Endodermal cell (in vitro differentiated cells): ENCODE measurements at regions not wholly inside any gene's neighbourhood (a gene's known extent, or its start where the extent isn't known, plus 50 kb on each side); places are given as distances from the start of the nearest gene placed in this dataset.
A peak's percentile ranks its signal among the peaks of the same experiment; 100 is the strongest.

Experiments
- DNase-seq: peaks from one replicate; pipeline ENCODE4 v3.0.0-alpha.2; 2017
- H3K27ac ChIP-seq: 2 replicates; pipeline ENCODE4 v1.5.1; 2013; ENCODE audit warnings: mild to moderate bottlenecking, low read depth, low read length, moderate library complexity
- H3K27me3 ChIP-seq: 2 replicates; pipeline ENCODE4 v1.6.1; 2013; ENCODE audit warnings: mild to moderate bottlenecking, low read length, moderate library complexity; ENCODE audit not compliant: insufficient read depth, control insufficient read depth, poor library complexity, severe bottlenecking
- H3K36me3 ChIP-seq: 2 replicates; pipeline ENCODE4 v1.7.0; 2013; ENCODE audit warnings: mild to moderate bottlenecking, low read length, moderate library complexity; ENCODE audit not compliant: control insufficient read depth, insufficient read depth
- H3K4me1 ChIP-seq: one replicate; pipeline ENCODE4 v1.7.0; 2013; ENCODE audit warnings: low read length; ENCODE audit not compliant: control insufficient read depth, insufficient read depth
- H3K4me3 ChIP-seq: 2 replicates; pipeline ENCODE4 v1.5.1; 2013; ENCODE audit warnings: mild to moderate bottlenecking, low read length, moderate library complexity
- H3K9ac ChIP-seq: 2 replicates; pipeline ENCODE4 v1.6.1; 2013; ENCODE audit warnings: mild to moderate bottlenecking, low read length, moderate library complexity; ENCODE audit not compliant: poor library complexity, severe bottlenecking; ENCODE audit errors: extremely low read depth
- H3K9me3 ChIP-seq: 2 replicates; pipeline ENCODE4 v1.6.1; 2013; ENCODE audit warnings: mild to moderate bottlenecking, low read length, moderate library complexity; ENCODE audit not compliant: control insufficient read depth
- H3K27ac Mint-ChIP-seq: 2 replicates; pipeline ENCODE4 v1.8.0; 2020; ENCODE audit warnings: mixed read lengths
- H3K27me3 Mint-ChIP-seq: 2 replicates; pipeline ENCODE4 v1.8.0; 2021; ENCODE audit warnings: mild to moderate bottlenecking, mixed read lengths; ENCODE audit not compliant: insufficient read depth
- H3K36me3 Mint-ChIP-seq: 2 replicates; pipeline ENCODE4 v1.8.0; 2020; ENCODE audit warnings: low read depth, mixed read lengths
- H3K4me1 Mint-ChIP-seq: 2 replicates; pipeline ENCODE4 v1.8.0; 2020; ENCODE audit warnings: mixed read lengths
- H3K4me3 Mint-ChIP-seq: 2 replicates; pipeline ENCODE4 v1.8.0; 2020; ENCODE audit warnings: mild to moderate bottlenecking, moderate library complexity, mixed read lengths
- H3K9me3 Mint-ChIP-seq: 2 replicates; pipeline ENCODE4 v1.8.0; 2020; ENCODE audit warnings: mild to moderate bottlenecking, mixed read lengths
- whole genome bisulfite sequencing, 2 experiments: methylation state at CpG; one replicate each; pipeline versions ENCODE4 v1.1.5 to v1.1.7; 2013; ENCODE audit warnings: missing lambda C conversion rate in 2 of 2, mixed read lengths in 1 of 2; ENCODE audit not compliant: insufficient coverage in 1 of 2, insufficient read length in 1 of 2; 5-methylcytosine and 5-hydroxymethylcytosine counted together
- TF ChIP-seq, protein P1 (sequence below): fragments of 200-600 bp; sonication (generic); conservative IDR thresholded peaks from 2 replicates; pipeline ENCODE4 v1.5.0; 2021; ENCODE audit warnings: antibody characterized with exemption, mild to moderate bottlenecking

DNA sequence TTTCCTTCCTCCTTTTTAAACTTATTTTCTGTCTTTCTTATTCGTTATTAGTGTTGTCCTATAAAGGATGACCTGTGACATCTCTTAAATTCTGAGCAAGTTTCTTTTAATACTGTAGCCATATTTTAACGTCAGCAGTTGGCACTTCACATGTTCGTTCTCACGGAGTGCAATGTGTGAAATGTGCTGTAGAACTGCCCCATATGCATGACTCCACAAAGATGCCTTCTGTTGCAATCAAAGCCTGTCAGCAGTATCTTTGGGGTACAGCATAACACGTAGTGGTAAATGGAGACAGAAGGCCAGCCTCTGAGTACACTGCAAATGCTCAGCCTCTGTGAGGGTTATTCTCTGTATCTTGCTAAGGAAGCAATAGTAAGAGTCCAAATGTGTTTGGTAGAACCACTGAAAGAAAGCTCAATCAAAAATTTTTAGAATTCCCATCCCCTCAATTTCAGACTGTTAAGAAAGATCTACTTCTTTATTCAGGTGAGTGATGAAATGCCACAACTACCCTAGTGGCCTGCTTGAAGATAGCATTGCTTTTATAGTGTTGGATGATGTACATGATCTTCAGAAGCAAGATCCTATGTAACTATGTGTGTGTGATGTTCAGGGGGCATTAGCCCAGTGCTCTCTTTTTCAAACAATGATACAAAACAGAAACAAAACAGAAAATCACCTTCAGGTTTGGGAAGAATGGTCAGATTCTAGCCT is 277.7 kb downstream of the TMEM167A start:
- H3K27me3 Mint-ChIP-seq, result no peaks in the 10 kb centered on the region
- Histone ChIP-seq H3K9me3 (no peaks in the 10 kb centered on the region), H3K4me1 (no peaks in the 10 kb centered on the region), H3K9ac (no peak overlapping the region), H3K4me3 (no peak overlapping the region), H3K27ac (no peak overlapping the region), H3K36me3 (no peaks in the 10 kb centered on the region), H3K27me3 (no peaks in the 10 kb centered on the region)
- no peak for DNase-seq
- no peak overlapping the region for H3K4me3 Mint-ChIP-seq
- H3K27ac Mint-ChIP-seq, result no peak overlapping the region
- 93 to 100% methylated on average over 2 to 5 of the region's 5 CpGs for WGBS, 2 experiments
- no peaks in the 10 kb centered on the region for H3K9me3 Mint-ChIP-seq
- TF ChIP-seq, protein P1, sequence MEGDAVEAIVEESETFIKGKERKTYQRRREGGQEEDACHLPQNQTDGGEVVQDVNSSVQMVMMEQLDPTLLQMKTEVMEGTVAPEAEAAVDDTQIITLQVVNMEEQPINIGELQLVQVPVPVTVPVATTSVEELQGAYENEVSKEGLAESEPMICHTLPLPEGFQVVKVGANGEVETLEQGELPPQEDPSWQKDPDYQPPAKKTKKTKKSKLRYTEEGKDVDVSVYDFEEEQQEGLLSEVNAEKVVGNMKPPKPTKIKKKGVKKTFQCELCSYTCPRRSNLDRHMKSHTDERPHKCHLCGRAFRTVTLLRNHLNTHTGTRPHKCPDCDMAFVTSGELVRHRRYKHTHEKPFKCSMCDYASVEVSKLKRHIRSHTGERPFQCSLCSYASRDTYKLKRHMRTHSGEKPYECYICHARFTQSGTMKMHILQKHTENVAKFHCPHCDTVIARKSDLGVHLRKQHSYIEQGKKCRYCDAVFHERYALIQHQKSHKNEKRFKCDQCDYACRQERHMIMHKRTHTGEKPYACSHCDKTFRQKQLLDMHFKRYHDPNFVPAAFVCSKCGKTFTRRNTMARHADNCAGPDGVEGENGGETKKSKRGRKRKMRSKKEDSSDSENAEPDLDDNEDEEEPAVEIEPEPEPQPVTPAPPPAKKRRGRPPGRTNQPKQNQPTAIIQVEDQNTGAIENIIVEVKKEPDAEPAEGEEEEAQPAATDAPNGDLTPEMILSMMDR, result peak; percentile 67
- no peaks in the 10 kb centered on the region for H3K36me3 Mint-ChIP-seq
- H3K4me1 Mint-ChIP-seq, result peaks cover 10% of the 10 kb centered on the region

DNA sequence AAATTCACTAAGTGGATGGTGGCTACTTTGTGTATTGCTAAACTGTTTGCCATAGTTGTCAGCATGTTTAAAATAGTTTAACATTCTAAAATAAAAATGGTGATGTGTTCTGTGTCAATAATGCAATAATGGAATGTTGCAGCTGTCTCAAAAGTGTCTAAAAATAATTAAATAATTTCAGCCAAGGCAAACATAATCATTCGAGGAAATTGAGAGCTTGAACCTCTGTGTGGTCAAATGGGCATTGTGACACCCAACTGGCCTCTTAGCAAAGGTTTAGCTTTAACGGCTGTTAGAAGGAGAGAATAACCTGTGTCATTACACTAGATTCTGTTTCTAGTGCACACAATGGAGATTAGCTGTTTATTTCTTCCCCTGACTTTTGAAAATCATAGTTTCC is 278.5 kb downstream of the TMEM167A start:
- H3K36me3 Mint-ChIP-seq, result no peaks in the 10 kb centered on the region
- H3K4me3 Mint-ChIP-seq, result no peak overlapping the region
- no peaks in the 10 kb centered on the region for H3K36me3 ChIP-seq
- no peaks in the 10 kb centered on the region for H3K9me3 Mint-ChIP-seq
- peaks cover 14% of the 10 kb centered on the region for H3K4me1 Mint-ChIP-seq
- no peak overlapping the region for H3K27ac Mint-ChIP-seq
- no peak overlapping the region for H3K4me3 ChIP-seq
- H3K27ac ChIP-seq, result no peak overlapping the region
- H3K9me3 ChIP-seq, result no peaks in the 10 kb centered on the region
- H3K4me1 ChIP-seq, result no peaks in the 10 kb centered on the region
- no peaks in the 10 kb centered on the region for H3K27me3 Mint-ChIP-seq
- H3K27me3 ChIP-seq, result no peaks in the 10 kb centered on the region
- TF ChIP-seq, protein P1, result no peak
- 86 to 93% methylated on average over 2 of the region's 2 CpGs for WGBS, 2 experiments
- DNase-seq, result no peak
- H3K9ac ChIP-seq, result no peak overlapping the region

DNA sequence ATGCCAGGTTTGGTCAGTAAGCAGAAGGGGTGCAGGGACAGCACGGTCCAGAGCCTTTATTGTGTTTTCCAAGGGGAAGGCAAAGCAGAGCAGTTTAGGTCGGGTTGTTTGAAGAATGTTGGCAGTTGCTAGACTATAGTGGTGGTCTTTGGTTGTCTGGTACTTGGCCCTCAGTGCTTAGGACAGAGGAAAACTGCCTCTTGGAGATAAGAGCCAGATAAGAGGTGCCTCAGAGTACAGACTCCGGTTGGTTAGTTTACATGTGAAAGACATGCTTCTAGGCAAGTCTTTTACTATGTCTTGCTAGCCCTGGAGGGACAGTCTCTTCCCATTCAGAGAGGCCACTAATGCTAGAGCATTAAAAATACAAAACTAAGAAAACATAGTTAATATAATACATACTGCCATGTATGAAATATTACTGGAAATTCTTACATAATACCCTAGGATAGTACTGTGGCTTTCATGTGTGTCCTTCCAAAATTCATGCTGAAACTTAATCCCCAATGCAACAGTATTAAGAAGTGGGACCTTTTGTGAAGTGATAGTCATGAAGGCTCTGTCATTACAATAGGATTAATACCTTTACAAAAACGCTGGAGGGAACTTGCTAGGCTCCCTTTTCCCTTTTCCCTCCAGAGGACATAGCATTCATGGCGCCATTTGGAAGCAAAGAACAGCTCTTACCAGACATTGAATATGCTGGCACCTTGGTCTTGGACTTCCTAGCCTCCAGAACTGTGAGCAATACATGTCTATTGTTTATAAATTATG is 280.4 kb downstream of the TMEM167A start:
- TF ChIP-seq, protein P1, result no peak

More for the DNA sequence above, 280.4 kb downstream of the TMEM167A start:
- peak; percentile 44 for DNase-seq
- Histone ChIP-seq H3K27me3 (no peaks in the 10 kb centered on the region), H3K9ac (no peak overlapping the region), H3K4me1 (no peaks in the 10 kb centered on the region), H3K9me3 (no peaks in the 10 kb centered on the region), H3K36me3 (no peaks in the 10 kb centered on the region), H3K4me3 (no peak overlapping the region), H3K27ac (no peak overlapping the region)
- Mint-ChIP-seq H3K4me1 (peaks cover 14% of the 10 kb centered on the region), H3K27me3 (no peaks in the 10 kb centered on the region), H3K27ac (no peak overlapping the region), H3K36me3 (no peaks in the 10 kb centered on the region), H3K4me3 (no peak overlapping the region), H3K9me3 (no peaks in the 10 kb centered on the region)
- 45 to 56% methylated on average over 5 of the region's 5 CpGs for WGBS, 2 experiments
